ENCODE measurements at regions not wholly inside any gene's neighbourhood (a gene's known extent, or its start where the extent isn't known, plus 50 kb on each side); places are given as distances from the start of the nearest gene placed in this dataset.

GRCh38 chr15:93238641-93239040 is 149.6 kb upstream of the RGMA start:
- DNase-seq (ENCODE audit: low spot score in 2 of 2): no peak
- FAIRE-seq: no peak

GRCh38 chr15:93235926-93236780 is 147.1 kb upstream of the RGMA start:
- DNase-seq (ENCODE audit: low spot score in 2 of 2) (no peak), FAIRE-seq (no peak)

- DNase-seq (ENCODE audit: low spot score in 2 of 2) (no peak), FAIRE-seq (no peak)
Measured at GRCh38 chr15:93235269-93235668, 146.3 kb upstream of the RGMA start.

DNA sequence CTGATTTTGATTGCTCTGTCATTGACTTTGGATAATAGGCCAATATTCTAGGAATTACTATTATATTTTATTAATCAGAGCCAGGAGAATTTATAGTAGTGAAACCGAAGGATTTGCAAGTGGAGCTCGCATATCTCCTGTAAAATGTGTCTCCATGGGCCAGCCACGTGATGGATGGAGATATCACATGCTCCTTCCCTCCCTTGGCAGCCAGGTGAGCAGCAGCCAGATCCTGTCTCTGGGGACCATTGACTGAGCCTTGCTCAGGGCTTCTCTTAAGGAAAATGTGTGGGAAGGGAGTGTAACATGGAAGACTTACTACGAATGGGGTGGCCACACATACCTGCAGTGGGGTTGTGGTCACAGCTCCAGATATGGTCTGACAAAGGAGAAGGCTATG is 144.7 kb upstream of the RGMA start:
- no peak for DNase-seq (ENCODE audit: low spot score in 2 of 2)
- no peak for FAIRE-seq

DNA sequence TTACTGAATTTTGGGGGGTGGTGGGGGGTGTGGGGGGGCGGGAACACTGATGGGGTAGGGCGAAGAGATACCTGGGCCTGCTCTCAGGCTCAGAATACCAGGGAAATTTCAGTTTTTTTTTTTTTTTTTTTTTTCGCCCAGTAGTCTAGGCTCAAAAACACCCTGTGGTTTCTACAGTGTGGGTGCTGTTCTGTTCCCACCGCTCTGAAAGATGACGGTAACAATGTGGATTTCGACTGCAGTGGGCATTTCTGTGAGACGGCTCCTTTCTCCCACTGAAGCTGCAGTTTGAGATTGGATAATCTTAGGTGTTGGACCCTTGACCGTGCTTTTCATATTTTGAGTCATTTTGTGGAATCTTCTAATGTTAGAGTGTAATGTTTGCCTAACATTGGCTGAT is 143.8 kb upstream of the RGMA start:
- no peak for DNase-seq (ENCODE audit: low spot score in 2 of 2)

DNA sequence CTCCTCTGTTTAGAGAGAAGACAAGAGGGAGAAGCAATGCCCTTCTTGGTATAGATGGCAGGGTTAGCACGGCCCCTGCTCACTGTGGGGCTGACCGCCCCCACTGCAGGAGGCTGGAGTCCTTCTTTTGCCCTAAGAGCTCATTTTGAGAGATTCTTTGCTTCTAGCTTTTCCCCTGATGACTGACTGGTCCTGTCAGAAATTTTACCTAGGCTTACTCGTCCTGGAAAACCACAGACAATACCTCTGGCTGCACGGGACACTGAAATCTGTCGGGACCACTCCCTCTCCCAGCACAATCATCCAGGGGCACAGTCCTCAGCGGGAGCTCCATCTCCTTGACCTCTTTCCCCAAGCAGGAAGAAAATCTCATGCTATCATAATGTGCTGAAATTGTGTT is 143.0 kb upstream of the RGMA start:
- FAIRE-seq (no peak), DNase-seq (ENCODE audit: low spot score in 2 of 2) (no peak)

More for the DNA sequence above, 143.8 kb upstream of the RGMA start:
- no peak for FAIRE-seq

DNA sequence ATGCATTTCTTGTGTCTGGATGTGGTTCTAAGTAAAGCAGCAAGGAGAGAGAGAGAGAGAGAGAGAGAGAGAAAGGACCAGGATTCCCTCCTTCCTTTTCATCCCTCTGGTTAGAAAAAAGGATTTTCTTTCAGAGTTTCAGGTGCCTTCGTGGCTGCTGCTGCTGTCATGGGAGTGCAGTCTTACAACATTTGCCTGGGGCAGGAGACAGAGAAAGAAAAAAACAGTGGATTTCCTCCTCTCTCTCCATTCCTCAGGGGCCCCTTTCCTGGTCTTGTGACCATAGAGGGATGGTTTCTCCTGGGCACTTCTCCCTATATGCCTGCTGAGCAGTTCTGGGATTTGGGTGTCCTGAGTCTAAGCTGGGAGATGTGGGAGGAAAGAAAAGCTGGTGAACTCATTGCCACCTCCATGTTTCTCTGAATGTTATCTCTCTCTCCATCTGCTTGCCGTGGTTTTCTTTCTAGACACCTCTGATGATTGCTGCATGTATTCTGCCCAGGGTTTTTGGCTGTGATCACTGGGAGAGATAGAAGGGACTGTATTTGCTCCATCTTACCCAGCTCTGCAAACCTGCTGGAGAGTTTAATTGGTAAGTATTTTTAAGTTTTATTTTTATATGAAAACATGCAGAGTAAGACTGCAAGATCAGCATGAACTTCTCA is 142.4 kb upstream of the RGMA start:
- DNase-seq (ENCODE audit: low spot score in 2 of 2) (no peak), FAIRE-seq (no peak)

DNA sequence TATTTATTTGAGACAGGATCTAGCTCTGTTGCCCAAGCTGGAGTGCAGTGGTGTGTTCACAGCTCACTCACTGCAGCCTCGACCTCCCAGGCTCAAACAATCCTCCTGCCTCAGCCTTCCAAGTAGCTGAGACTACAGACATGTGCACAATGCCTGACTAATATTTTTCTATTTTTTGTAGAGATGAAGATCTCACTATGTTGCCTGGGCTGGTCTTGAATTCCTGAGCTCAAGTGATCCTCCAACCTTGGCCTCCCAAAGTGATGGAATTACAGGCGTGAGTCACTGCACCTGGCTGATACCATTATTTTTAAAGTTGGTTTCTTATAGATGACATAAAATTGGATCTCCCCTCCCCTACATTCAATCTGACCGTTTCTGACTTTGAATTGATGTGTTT is 139.5 kb upstream of the RGMA start:
- FAIRE-seq: no peak
- no peak for DNase-seq (ENCODE audit: low spot score in 2 of 2)

GRCh38 chr15:93223803-93224202 is 134.8 kb upstream of the RGMA start:
- FAIRE-seq: no peak

GRCh38 chr15:93221759-93222158 is 132.7 kb upstream of the RGMA start:
- DNase-seq (ENCODE audit: low spot score in 2 of 2): no peak
- no peak for FAIRE-seq

More at GRCh38 chr15:93223803-93224202, 134.8 kb upstream of the RGMA start:
- DNase-seq (ENCODE audit: low spot score in 2 of 2): no peak

GRCh38 chr15:93219859-93220420 is 130.9 kb upstream of the RGMA start:
- DNase-seq (ENCODE audit: low spot score in 2 of 2): no peak
- no peak for FAIRE-seq

DNA sequence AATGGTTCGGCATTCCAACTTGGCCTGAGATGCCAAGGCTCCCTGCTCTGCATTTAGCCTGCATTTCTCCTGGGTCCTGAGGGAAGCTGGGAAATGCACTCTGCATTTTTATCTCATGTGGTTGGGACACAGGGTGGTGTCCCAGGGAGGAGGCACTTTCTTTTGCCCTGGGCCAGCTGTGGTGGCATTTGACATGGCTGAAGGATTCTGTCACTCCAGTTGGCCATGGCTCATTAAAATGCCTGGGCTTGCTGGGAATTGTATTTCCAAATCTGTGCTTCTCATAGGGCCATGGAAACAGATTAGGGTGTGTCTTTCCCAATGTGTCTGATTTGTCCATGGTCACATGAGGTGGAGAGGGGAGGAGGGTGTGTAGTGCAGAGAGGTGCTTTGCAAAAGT is 128.3 kb upstream of the RGMA start:
- FAIRE-seq (no peak), DNase-seq (ENCODE audit: low spot score in 2 of 2) (no peak)

GRCh38 chr15:93214106-93214505 is 125.1 kb upstream of the RGMA start:
- DNase-seq (ENCODE audit: low spot score in 2 of 2) (no peak), FAIRE-seq (no peak)

DNA sequence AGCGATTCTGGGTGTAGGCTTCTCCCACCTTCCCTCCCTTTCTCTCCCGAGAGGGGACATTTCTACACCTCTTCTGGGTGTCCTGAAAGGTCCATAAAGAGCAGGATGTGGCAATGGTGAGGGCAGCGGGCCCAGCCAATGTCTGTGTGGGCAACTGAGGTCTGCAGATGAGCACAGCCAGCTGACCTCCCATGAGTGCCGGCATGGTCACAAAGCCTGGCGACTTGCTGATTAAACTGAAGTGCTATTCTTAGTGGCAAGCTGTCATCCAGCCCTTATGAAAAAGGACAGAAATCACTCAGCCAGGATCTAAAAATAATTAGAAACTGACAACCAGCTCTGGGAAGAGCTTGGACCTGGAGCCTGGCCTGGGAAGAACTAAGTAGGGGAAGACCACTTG is 124.3 kb upstream of the RGMA start:
- FAIRE-seq: no peak
- DNase-seq (ENCODE audit: low spot score in 2 of 2): no peak

- FAIRE-seq (no peak), DNase-seq (ENCODE audit: low spot score in 2 of 2) (no peak)
Measured at GRCh38 chr15:93212578-93212977, 123.6 kb upstream of the RGMA start.

DNA sequence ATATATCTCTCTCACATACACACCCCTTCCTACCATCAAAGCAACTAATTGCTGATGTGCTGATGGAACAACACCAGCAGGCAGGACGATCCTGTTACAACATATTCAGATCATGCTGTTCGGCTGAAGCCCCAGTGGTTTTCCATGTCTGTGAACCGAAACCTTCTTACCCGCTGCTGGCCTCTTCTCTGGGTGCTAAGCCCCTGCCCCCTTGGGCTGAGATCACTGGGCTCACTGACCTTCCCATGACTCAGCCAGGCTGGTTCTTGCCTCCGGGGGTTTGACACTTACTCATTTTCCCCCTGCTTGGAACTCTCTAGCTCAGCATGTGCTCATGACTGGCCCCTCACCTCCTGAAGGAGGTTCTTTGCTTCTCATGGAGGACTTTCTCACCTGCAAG is 122.0 kb upstream of the RGMA start:
- FAIRE-seq (no peak), DNase-seq (ENCODE audit: low spot score in 2 of 2) (no peak)

- FAIRE-seq (no peak), DNase-seq (ENCODE audit: low spot score in 2 of 2) (no peak)
Measured at GRCh38 chr15:93209690-93210445, 120.9 kb upstream of the RGMA start.

- no peak for DNase-seq (ENCODE audit: low spot score in 2 of 2)
- FAIRE-seq: no peak
Measured at GRCh38 chr15:93206893-93207292, 117.9 kb upstream of the RGMA start.

- no peak for FAIRE-seq
Measured at GRCh38 chr15:93205413-93205812, 116.4 kb upstream of the RGMA start.

GRCh38 chr15:93203036-93203435 is 114.0 kb upstream of the RGMA start:
- FAIRE-seq: no peak
- DNase-seq (ENCODE audit: low spot score in 2 of 2): no peak

More at GRCh38 chr15:93205413-93205812, 116.4 kb upstream of the RGMA start:
- DNase-seq (ENCODE audit: low spot score in 2 of 2): no peak

DNA sequence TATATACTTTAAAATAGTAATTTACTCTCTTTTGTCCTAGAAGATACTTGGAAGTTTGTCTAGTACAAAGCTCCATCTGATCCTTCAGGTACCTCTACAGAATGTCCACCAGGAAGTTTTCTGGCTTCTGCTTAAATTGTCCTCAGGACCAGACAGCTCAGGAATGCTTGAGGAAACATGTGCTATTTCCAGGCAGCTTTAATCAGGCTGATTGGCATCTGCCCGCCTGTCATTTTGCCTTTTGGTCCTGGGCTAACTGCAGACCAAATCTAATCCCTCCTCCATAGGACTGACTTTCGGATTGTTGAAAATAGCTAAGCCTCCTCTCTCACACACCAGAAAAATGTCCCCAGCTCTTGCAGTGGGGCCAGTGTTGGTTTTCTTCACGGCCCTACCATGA is 113.4 kb upstream of the RGMA start:
- FAIRE-seq (no peak), DNase-seq (ENCODE audit: low spot score in 2 of 2) (no peak)
